HG03342 (cell line): ENCODE measurements at regions not wholly inside any gene's neighbourhood (a gene's known extent, or its start where the extent isn't known, plus 50 kb on each side); places are given as distances from the start of the nearest gene placed in this dataset.
"Not testable (repeated sequence)": the region's sequence is repeated elsewhere in the genome, so short reads cannot be mapped to it uniquely, and the experiment has no call there.

ENCODE experiments used
- ATAC-seq: cut with Tn5 transposase; IDR thresholded peaks from one replicate; pipeline ENCODE4 v1.9.1; 2021; ENCODE audit warnings: mild to moderate bottlenecking, moderate library complexity; ENCODE audit not compliant: unreplicated experiment

DNA sequence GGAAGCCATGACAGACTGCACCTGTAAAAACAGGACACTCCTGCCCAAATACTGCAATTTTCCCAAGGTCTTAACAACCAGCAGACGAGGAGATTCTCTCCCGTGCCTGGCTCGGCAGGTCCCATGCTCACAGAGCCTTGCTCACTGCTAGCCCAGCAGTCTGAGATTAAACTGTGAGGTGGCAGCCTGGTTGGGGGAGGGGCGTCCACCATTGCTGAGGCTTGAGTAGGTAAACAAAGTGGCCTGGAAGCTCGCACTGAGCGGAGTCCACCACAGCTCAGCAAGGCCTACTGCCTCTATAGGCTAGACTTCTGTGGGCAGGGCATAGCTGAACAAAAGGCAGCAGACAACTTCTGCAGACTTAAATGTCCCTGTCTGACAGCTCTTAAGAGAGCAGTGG, 80.3 kb downstream of the ANXA5 start:
- not testable (repeated sequence) for ATAC-seq

- ATAC-seq, result no peak
Measured at GRCh38 chr4:121614101-121614500, 82.7 kb downstream of the ANXA5 start.

GRCh38 chr4:121599049-121599448, 97.7 kb downstream of the ANXA5 start:
- ATAC-seq, result no peak

- ATAC-seq, result peak; percentile 76
Measured at GRCh38 chr4:121597346-121597934, 99.3 kb downstream of the ANXA5 start.

- ATAC-seq, result no peak
Measured at GRCh38 chr4:121594796-121595526, 101.8 kb downstream of the ANXA5 start.

DNA sequence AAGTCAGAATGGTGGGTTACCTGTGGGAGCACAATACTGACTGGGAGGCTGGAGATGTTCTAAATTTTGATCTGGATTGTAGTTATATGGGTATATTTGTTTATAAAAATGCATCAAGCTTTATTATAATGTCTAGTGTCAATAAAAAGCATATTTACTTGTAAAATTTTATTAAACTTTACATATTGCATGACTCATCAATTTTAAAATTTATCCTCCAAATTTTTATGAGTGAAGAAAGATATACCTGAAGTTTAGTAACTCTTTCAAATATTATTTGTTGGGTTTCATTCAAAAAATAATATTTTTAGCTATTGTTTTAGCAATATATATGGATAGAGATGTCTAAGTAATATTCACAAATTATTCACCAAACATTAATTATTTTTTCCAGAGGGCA, 103.0 kb downstream of the ANXA5 start:
- no peak for ATAC-seq

GRCh38 chr4:121592257-121592656, 104.5 kb downstream of the ANXA5 start:
- ATAC-seq, result not testable (repeated sequence)

- ATAC-seq, result no peak
Measured at GRCh38 chr4:121584836-121585235, 111.9 kb downstream of the ANXA5 start.

DNA sequence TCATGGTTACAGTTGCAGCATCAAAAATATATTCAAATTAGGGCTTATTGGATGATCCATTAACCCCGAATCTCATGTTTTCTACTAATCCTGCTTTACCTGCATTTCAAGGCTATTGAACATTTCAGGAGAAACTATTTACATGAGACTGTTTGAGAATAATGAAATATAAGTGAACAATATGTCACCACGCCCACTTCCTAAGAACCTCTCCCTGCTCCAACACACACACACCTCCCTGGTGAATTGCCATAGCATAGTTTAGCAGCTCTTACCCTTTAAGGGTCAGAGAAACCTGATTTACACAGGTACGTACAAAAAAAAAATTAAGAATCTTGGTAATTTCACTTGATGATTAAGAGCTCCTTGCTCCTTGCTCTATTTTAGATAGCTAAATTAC, 113.4 kb downstream of the ANXA5 start:
- ATAC-seq, result no peak

DNA sequence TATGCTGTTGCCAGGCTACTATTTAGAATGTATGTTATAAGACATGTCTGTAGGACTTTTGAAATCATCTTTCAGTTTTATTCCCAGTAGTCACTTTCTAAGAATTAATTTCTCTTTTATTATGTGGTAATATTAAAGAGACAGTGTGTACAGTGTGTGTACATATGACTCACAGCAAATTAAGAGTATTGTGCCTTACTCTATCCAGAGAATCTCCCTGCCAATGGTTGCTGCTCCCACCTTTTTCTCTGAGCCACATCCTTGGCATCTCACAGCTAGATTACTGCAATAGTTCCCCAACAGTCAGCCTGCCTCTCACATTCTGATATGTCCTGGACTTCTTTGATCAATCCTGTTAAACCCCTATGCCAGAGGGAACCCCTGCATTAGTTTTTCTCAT, 114.5 kb downstream of the ANXA5 start:
- ATAC-seq, result no peak

GRCh38 chr4:121575392-121575791, 121.4 kb downstream of the ANXA5 start:
- ATAC-seq, result not testable (repeated sequence)

- no peak for ATAC-seq
Measured at GRCh38 chr4:121574618-121575017, 122.2 kb downstream of the ANXA5 start.

DNA sequence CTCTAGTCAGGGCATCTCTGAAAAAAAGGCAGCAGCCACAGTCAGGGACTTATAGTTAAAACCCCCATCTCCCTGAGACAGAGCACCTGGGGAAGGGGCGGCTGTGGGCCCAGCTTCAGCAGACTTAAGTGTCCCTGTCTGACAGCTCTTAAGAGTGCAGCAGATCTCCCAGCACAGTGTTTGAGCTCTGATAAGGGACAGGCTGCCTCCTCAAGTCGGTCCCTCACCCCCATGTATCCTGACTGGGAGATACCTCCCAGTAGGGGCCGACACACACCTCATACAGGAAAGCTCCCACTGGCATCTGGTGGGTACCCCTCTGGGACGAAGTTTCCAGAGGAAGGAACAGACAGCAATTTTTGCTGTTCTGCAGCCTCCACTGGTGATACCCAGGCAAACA, 129.0 kb downstream of the ANXA5 start:
- no peak for ATAC-seq

DNA sequence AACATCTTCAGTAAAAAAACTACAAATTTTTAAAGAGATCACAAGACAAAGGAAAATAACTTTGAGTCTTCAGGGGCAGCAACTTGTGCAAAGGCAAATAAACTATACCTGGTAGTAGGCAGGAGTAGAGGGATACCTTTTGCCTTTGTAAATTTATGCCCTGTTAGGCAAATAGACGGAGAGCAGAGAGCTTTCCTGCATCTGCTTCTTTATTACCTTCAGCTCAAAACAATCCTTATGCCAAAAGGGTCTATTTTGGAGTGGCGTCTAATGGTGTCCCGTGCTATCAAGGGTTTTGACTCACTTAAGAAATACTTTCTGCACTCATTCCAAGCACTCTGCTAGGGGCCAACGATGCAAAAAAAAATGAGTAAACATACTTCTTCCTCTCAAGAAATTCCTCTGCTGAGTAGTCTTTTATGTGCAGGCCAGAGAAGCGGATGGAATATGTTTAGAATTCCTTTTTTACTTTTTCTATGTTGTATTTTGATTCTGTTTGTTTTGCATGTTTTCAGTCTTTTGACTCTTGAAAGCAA, 131.9 kb downstream of the ANXA5 start:
- no peak for ATAC-seq

GRCh38 chr4:121562811-121563210, 134.0 kb downstream of the ANXA5 start:
- ATAC-seq, result no peak

DNA sequence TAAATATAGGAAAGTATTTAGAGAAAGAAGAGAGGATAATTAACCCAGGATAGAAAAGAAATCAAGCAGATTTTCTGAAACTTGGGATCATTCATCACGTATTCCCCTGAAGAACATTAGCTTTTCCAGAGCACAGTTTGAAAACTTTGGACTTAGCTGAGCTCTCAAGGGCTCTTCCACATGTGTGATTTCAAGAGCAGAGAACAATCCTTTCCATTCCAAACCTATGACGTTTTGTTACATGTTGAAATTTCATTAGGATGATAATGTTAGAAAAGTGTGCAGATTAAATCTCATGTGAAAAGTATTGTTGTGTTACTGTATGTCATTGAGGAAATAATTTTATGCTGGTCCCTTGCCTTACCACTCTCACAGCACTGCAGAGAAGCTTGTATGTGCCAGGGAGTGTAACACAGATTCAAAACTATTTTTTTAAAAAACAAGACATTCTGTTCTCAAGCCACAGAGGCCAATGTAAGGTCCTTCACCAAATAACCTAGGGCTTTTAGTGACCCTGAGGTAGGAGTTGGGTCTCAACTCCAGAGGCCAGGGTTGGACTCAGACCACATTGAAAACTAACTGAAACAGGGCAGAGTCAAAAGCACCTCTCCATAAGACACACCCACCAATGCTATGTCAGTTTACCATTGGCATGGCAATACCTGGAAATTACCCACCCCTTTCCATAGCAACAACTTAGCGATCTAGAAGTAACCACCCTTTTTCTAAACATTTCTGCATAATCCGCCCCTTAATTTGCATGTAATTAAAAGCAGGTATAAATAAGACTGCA, 141.3 kb downstream of the ANXA5 start:
- ATAC-seq, result no peak

- no peak for ATAC-seq
Measured at GRCh38 chr4:121554382-121554781, 142.4 kb downstream of the ANXA5 start.

- no peak for ATAC-seq
Measured at GRCh38 chr4:121551881-121552280, 144.9 kb downstream of the ANXA5 start.

DNA sequence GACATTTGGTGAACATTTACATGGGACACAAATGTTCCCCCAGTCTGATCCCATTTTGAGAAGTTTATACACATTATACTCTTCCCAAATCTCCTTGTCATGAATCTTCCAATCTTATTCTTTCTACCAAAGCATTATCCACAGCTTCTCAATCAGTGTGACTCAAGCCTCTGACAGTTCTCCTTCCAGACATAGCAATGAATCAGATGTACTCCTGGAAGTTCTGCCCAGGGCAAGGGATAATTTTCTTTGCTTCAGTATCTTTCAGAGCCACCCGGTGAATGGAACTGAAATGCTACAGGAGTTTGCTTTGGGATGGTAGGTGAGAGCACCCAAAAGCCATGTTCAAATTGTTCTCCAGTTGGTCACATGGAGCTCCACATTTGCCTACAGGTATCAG, 145.5 kb downstream of the ANXA5 start:
- ATAC-seq, result no peak

DNA sequence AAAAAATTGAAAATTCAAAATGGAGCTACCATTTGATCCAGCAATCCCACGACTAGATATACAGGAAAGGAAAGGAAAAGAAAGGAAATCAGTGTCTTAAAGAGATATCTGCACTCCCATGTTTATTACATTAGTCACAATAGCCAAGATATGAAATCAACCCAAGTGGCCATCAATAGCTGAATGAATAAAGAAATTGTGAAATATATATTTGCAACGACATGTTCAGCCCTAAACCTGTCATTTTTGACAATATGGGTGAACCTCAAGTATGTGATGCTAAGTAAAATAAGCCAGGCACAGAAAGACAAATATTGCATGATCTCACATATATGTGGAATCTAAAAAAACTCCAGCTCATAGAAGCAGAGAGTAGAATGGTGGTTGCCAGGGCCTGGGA, 155.1 kb downstream of the ANXA5 start:
- no peak for ATAC-seq

GRCh38 chr4:121535351-121535750, 154.5 kb upstream of the QRFPR start:
- ATAC-seq, result no peak

GRCh38 chr4:121534187-121534586, 153.4 kb upstream of the QRFPR start:
- ATAC-seq, result no peak
